Amniotic epithelial cell (primary cell): ENCODE measurements at regions not wholly inside any gene's neighbourhood (a gene's known extent, or its start where the extent isn't known, plus 50 kb on each side); places are given as distances from the start of the nearest gene placed in this dataset.
"Not testable (repeated sequence)": the region's sequence is repeated elsewhere in the genome, so short reads cannot be mapped to it uniquely, and the experiment has no call there.

Experiments
- DNase-seq: peaks from one replicate; pipeline ENCODE4 v3.0.0-alpha.2; 2010; ENCODE audit warnings: low read depth

DNA sequence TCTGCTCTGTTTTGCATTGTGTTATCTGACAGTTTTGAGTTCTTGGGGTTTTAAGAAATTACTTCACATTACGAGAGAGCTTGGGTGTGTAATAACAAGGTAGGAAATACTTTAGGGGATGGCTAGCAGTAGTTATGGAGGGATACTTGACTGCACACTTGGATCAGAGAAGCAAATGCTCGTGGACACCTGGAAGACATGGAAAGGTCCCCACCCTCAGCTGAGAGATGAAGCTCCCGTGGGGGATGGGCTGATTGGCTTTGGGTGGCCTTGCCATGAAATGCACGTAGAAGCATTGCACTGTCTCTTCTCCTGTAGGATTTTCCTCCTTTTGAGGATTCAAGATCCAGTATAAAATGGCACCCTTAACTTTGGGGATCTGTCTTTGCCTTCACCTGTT is 61.5 kb upstream of the UNC93A start:
- DNase-seq, result no peak

DNA sequence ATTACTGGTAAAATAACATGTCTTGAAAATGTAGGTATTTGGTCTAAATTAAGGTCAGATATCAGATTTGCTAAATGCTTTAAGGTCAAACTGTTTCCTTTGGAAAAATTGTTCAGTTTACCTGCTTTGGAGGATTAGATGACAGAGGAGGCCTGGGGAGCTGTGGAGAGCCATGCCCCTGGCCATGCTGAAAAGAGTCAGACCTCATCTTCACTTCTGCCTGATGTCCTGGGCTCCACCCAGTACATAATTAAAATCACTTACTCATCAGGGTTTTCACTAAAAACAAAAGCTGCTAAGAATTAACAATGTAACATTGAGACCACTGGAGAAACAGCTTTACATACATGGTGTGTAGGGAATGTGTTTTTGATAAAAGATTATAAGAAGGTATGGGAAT is 60.8 kb upstream of the UNC93A start:
- DNase-seq, result no peak

DNA sequence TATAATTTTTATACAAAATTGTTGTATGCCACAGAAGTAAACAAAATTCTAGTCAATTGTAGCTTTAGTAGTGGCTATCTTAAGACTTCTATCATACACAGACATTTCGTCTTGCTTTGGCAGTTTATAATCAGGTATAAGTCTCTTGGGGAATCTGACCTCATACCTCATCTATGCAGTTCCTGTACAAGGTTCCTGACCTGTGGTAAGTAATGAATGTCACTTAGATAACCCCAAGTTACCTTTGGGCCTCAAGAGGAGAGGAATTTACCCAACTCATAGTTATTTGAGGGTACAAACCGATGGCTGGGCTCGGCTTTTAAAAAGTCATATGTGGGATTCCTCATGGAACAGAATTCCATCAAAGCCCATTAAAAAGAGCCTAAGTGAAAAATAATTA is 58.8 kb upstream of the UNC93A start:
- DNase-seq, result no peak

DNA sequence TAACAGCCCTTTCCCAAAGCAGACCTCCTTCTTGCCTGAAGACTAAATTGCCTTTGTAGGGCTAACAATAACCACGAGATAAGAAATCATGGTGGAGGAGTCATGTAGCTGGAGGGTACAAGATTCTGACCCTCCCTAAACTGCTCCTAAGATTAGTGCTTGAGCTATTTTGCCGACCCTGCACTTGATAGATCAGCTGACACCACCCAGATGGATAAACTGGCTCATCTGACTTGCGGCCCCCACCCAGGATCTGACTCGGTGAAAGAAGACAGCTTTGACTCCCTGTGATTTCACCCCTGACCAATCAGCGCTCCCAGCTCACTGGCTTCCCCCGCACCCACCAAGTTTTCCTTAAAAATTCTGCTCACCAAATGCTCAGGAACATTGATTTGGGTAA is 57.6 kb upstream of the UNC93A start:
- DNase-seq, result no peak

DNA sequence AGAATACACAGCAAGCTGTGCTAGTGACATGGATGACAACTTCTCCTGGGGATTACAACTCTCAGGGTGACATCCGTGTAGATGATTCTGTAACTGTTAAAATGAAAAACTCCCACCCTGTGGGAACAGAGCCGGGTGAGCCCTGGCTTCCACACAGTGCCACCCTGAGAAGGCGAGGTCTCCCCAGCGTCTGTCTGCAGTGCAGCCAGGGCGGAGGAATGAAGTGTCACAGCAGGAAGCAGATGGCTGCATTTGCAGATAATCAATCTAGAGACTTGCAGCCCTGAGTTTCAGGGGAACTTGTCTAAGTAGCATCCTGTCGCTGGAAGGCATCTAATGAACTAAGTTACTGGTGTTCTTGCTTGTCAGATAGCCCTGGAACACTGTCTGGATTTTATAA is 56.5 kb upstream of the UNC93A start:
- not testable (repeated sequence) for DNase-seq

DNA sequence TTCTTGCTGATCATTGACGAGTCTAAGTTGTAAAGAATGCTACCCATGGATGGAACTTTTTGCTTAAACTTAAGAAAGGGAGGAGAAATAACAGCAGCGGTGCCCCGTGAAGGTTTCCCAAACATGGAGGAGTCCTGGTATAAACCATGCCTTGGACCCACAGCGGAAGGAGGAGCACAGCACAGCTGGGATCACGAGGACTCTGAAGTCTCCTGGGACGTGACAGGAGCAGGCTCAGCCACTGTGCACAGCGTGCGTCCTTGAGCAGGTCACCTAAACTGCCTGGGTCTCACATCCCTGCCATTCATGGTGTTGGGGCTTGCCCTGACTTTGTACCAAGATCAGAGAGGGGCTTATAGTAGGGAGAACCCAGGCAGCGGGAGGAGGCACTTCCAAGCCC is 56.1 kb upstream of the UNC93A start:
- no peak for DNase-seq

DNA sequence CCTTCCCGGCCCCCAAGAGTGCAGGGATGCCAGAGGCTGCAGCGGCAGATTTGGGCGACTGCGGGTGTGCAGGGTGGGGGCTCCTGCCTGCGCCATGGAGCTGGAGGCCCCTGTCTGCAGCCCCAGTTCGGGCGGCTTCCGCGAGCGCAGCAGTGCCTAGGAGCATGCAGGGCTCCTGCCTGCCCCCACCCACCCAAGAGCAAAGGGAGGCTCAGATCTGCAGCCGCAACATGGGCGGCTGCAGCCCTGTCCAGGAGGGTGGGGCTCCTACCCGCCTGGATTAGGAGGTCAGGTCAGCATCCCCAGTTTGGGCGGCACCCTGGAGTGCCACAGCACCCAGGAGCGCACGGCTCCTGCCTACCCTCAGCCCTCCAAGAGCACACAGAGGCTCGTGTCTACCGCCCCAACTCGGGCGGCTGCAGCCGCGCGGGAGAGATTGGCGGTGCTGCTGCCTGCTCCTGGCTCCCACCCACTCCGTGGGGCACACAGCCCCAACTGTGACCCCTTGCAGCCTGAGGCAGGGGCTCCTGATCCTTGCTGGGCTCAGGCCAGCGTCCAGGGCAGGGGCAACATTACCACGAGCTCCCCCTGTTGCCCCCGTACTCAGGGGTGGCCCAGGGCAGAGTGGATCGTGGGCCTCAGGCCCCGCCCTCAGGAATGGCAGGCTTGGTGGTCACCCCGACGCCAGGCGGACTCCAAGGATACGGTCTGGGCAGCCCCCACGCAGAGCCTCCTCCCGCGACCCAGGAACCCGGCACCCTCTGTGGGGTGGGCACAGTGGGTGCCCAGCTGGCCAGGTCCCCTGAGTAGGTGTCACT is 55.5 kb upstream of the UNC93A start:
- no peak for DNase-seq

DNA sequence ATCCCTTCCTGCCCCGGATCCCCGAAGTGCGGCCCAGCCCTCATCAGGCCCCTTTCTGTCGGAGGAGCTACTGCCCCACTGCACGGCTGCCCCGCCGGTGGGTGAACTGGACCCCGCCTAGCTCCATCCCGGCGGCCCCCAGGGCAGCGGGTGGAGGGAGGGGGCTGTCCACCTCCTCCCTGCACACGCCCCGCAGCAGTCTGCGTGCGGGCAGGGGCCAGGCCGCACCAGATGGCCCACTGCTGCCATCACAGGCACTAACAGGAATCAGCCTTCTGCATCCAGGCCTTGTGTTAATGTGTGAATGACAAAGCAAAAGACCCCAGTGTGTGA is 54.9 kb upstream of the UNC93A start:
- no peak for DNase-seq

DNA sequence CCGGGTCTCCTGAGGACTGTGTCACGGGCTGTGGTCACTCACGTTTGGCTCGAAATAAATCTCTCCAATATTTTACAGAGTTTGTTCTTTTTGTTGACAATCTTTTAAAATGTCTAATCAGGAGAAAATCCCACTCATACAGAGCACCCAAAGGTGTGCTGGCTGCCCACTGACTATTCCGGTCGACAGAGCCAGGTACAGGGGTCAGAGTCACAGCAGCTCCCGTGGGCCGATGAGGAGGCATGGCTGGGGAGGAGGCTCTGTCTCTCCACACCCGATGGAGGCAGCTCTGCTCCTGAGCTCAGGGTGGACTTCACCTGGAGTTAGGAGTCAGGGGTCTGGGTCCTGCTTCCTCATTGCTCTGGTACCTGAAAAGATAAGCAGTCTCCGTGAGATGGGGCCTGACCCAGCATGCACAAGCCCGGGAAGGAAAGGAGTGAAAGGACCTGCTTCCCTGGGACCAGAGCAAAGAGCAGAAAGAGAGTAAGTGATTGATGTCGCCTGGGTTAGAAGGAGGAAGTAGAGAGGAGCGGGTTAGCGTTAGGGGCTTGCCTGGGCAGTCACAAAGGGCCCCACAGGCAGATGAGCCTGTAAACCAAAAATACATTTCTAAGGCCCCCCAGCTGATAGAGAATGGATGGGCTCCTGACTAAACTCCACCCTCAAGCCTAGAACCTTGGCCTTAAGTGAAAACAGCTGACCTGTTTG is 53.5 kb upstream of the UNC93A start:
- DNase-seq, result no peak

DNA sequence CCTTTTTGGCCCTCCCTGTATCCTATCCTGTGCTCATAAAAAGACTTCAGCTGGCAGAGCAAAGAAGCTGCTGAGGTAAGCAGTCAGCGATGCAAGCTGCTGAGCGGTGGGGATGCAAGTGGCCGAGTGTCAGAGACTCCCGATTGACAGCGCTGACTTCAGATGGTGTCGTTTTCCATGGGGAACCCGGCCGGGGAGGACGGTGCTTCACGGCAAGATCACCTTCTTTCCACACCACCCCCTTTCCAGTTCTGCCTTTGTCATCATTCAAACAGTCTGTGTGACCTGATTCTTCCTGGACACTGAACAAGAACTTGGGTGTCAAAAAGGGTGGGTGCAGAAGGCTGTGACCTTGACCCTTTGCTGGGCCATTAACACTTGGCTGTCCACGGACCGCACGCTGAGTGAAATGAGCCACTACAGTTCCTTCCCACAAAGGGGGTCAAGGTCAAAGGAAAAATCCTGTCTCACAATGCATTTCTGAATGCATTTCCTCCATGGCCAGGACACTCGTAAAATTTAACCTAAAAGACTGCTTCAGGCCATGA is 52.9 kb upstream of the UNC93A start:
- no peak for DNase-seq

DNA sequence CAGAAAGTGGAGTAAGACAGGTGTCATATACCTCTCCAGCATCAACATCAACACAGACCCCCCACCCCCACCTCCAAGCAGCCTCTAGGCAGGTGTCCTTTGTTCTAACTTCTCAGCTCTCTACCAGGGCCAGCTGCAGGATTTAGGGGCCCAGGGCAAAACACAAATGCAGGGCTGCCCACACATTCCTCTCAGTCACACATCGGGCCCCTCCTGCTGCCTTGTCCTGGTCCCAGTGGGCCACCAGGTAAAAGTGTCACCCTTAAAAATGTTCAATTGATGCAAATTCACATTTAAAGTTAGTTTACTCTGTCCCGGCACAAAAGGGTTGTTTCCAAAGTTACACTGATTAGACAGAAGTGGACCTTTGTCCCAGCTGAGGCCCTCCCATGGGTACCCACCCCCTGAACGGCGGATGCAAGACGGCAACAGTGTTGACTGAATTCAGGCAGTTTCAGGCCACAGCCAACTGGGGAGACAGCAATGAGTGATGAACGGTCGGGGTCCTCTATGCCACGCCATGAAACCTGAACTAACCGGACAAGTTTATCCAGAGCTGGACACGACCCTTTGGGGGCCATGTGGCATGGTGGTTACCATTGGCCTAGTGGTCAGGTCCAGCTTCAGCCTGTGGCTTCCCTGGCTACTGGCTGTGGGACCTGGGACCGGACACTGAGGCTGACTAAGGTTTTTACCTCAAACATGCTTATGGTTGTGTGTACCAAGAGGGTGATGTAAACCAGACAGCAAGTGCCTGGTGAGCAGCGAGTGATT is 52.2 kb upstream of the UNC93A start:
- DNase-seq, result no peak

DNA sequence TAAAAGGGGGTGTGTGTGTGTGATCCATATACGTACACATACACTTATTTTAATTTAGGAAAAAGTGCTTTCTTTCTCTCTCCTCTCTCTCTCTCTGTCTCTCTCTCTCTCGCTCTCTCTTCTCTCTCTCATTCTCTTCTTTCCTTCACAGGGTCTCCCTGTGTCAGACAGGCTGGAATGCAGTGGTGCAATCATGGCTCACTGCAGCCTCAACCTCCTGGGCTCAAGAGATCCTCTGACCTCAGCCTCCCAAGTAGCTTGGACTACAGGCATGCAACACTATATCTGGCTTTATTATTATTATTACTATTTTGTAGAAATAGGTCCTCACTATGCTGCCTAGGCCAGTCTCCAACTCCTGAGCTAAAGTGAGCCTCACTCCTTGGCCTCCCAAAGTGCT is 51.6 kb upstream of the UNC93A start:
- not testable (repeated sequence) for DNase-seq

DNA sequence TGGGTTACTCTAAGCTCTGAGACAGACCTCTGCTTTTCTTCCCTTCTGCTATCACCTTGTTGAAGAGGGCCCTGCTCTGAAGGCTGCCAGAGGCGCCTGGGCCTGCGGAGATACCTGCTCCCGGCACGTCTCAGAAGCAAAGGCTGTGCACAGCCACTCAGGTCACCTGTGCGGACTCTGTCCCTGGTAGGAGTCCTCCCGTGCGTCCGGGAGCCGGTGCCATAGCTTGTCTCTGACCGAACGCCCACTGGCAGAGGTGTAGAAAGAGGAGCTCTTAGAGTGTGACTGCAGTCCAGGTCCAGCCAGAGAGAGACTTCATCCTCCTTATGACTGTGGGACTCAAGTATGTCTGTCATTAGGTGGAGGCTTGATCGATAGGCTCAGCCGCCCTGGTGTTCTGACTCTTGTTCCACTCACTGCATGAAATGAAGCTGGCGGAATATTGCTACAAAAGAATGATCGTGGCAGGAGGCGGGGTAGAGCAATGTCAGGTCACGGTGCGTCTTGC is 51.0 kb upstream of the UNC93A start:
- DNase-seq, result no peak
